22Rv1 (cell line): ENCODE measurements at regions not wholly inside any gene's neighbourhood (a gene's known extent, or its start where the extent isn't known, plus 50 kb on each side); places are given as distances from the start of the nearest gene placed in this dataset.

Experiments used
- H3K27ac ChIP-seq: fragments of 450-650 bp; 2 replicates; pipeline ENCODE4 v1.5.1; 2017
- CTCF ChIP-seq: fragments of 450-650 bp; IDR thresholded peaks from 2 replicates; pipeline ENCODE4 v1.5.1; 2017; ENCODE audit warnings: mild to moderate bottlenecking
- ZFX ChIP-seq: fragments of 450-650 bp; IDR thresholded peaks from 2 replicates; pipeline ENCODE4 v1.6.1; 2017; ENCODE audit warnings: antibody characterized with exemption, borderline replicate concordance

GRCh38 chr2:144015655-144016245 is 504.2 kb downstream of the ZEB2 start:
- TF ChIP-seq ZFX = no peak
- H3K27ac ChIP-seq = no peak overlapping the region

DNA sequence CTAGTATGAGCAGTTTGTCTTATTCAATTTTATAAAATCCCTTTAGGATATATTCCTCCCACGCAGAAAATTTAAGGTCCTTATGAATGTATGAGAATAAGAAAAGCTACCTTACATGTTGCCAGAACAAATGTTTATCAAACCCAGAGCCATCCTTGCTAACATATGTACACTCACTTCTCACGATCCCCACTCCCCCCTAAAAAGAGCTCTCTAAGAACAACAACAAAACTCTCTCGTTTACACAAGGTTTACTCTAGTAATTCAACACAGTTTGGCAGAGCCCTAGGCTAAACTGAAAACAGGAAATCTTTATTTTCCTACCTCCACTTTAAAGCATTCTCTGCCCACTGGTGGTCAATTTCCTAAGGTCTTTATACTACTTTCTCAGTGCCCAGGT is 504.9 kb downstream of the ZEB2 start:
- no peak overlapping the region for H3K27ac ChIP-seq
- TF ChIP-seq CTCF = no peak
- TF ChIP-seq ZFX = no peak

DNA sequence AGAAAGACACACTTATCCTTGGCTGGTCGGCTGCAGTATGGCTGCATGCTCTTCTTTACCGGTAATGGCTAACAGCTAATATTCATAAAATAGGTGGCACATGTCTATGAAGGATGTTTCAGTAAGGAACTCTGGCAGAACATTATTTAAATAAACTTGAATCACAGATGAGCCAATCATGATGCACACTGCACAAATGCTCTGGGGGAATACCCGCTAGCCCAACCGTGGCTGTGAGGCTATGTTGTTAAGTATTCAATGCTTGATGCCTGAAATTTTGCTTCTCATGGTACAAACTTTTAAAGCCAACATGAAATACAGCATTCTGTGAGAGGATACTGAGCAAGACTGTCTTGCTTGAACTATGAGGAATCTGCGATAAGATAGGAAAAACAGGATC is 505.8 kb downstream of the ZEB2 start:
- H3K27ac ChIP-seq = no peak overlapping the region
- no peak for TF ChIP-seq ZFX
- TF ChIP-seq CTCF = no peak

DNA sequence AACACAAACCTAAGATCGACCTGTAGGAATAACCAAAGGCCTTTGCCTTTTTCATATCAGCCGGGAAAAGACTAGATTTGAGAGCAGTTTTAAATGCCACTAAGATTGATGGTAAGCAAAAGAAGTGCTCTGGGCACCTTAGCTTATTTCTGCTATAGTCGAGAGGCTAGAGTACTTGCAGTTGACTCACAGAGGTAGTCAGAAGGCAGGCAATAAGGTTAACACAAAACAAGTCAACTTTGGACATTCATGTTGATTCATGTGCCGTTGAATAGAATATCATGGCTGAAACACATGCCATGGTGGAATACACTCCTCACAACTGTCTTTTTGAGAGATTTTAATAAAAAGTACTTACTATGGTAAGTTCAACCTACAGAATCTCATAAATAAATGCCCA is 507.6 kb downstream of the ZEB2 start:
- H3K27ac ChIP-seq = no peak overlapping the region
- TF ChIP-seq CTCF (no peak), ZFX (no peak)

GRCh38 chr2:144011553-144011952 is 508.4 kb downstream of the ZEB2 start:
- TF ChIP-seq ZFX (no peak), CTCF (no peak)
- no peak overlapping the region for H3K27ac ChIP-seq

DNA sequence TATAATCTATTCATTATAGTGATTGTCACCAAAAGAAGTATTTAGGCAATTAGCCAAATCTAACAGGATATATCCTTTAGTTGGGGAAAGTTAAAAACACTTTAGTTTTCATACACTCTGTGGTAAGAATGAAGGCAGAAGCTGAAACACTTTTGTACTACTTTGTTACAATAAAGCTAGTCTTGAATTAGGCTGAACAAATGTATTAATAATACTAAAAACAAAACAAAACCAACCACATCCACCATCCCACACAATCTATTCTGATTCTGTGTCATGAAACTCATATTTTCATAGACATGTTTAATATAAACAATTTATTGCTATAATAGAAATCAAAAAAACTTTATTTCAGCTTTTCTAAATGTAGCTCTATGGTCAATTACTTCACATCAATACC is 508.8 kb downstream of the ZEB2 start:
- TF ChIP-seq CTCF = no peak
- no peak for TF ChIP-seq ZFX
- H3K27ac ChIP-seq = no peak overlapping the region

DNA sequence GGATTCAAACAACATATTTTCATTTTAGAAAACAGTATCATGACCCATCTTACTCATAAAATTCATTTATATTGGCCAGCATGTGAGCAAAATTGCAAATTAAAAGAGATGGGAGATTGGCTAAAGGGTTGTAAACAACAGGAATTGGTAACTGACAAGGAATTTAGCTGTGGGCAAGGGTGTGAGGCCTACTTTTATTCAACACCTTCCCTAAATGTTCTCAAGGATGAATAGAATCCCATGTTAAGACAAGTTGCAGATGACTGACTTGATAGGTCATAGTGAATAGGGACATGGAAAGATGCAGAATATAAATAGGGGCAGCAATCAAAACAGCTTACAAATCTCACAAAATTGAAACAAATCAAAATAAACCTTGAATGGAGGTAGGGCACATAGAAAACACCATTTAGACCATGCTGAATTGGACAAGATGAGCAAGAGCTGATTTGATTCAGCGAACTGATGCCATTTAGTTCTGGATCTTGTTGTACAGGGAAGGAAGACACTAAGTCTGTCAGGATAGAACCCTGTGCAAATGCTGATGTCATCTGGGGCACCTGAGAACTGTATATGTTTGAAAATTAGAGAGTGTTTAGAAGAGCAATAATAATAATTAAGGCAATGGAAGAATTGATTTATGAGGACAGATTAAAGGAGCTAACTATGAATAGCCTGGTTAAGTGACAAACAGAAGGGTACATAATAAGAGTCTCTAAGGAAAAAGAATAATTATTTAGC is 509.7 kb downstream of the ZEB2 start:
- TF ChIP-seq ZFX = no peak
- TF ChIP-seq CTCF = no peak
- H3K27ac ChIP-seq = no peak overlapping the region
